SK-N-SH (cell line): ENCODE measurements at regions not wholly inside any gene's neighbourhood (a gene's known extent, or its start where the extent isn't known, plus 50 kb on each side); places are given as distances from the start of the nearest gene placed in this dataset.

Experiments used
- CTCF ChIA-PET: fragments of 300-600, 350-600 bp; formaldehyde crosslinking; extraction: SDS; loops from one replicate; lab custom pipeline; 2021; lab: Yijun Ruan, JAX
- POLR2A ChIA-PET: fragments of 350-600 bp; sonication (Branson Sonifier 250); formaldehyde crosslinking; extraction: SDS; loops from one replicate; lab custom pipeline; 2020; ENCODE audit warnings: antibody characterized with exemption, inconsistent platforms; lab: Yijun Ruan, JAX
- DNase-seq: peaks from one replicate; pipeline ENCODE4 v3.0.0; 2012
- H2AFZ ChIP-seq: fragments of 200-600 bp; sonication (generic); 2 replicates; pipeline ENCODE4 v1.8.1; 2016; ENCODE audit warnings: antibody characterized with exemption, mild to moderate bottlenecking, low read depth
- H3F3A ChIP-seq: fragments of 200-600 bp; sonication (generic); replicated peaks from 2 replicates; pipeline ENCODE3; 2016; ENCODE audit warnings: antibody characterized with exemption, mild to moderate bottlenecking; ENCODE audit not compliant: insufficient read depth
- H3K27ac ChIP-seq, 2 experiments: fragments of 200-500 bp in 1 of 2; fragments of 200-600 bp in 1 of 2; sonication (Bioruptor generic) in 1 of 2; sonication (generic), shearing (Covaris generic) in 1 of 2; 2 replicates each; pipeline versions ENCODE4 v1.5.1 to v1.6.1; 2014 to 2016; ENCODE audit warnings: low read depth in 2 of 2, inconsistent platforms in 1 of 2, low read length in 1 of 2, mild to moderate bottlenecking in 1 of 2, mixed read lengths in 1 of 2
- H3K27me3 ChIP-seq: fragments of 200-600 bp; sonication (generic), shearing (Covaris generic); 2 replicates; pipeline ENCODE4 v1.6.1; 2016; ENCODE audit warnings: mixed run types; ENCODE audit not compliant: insufficient read depth
- H3K36me3 ChIP-seq, 2 experiments: fragments of 200-500 bp in 1 of 2; fragments of 200-600 bp in 1 of 2; sonication (Bioruptor generic) in 1 of 2; sonication (generic) in 1 of 2; replicated peaks in 1 of 2; 2 replicates each; pipeline versions ENCODE3 to v1.5.1; 2014 to 2016; ENCODE audit warnings: low read length in 1 of 2, mild to moderate bottlenecking in 1 of 2; ENCODE audit not compliant: insufficient read depth in 2 of 2, control insufficient read depth in 1 of 2
- H3K4me1 ChIP-seq, 2 experiments: fragments of 200-500 bp in 1 of 2; fragments of 200-600 bp in 1 of 2; sonication (Bioruptor generic) in 1 of 2; sonication (generic), shearing (Covaris generic) in 1 of 2; 2 replicates each; pipeline versions ENCODE4 v1.5.1 to v1.6.1; 2014 to 2016; ENCODE audit warnings: low read depth in 1 of 2, low read length in 1 of 2, mixed run types in 1 of 2; ENCODE audit not compliant: insufficient read depth in 2 of 2, control insufficient read depth in 1 of 2
- H3K4me2 ChIP-seq: fragments of 200-600 bp; sonication (generic), shearing (Covaris generic); 2 replicates; pipeline ENCODE4 v1.6.1; 2017; ENCODE audit warnings: mixed run types
- H3K4me3 ChIP-seq, 2 experiments: fragments of 200-500 bp in 1 of 2; fragments of 200-600 bp in 1 of 2; sonication (Bioruptor generic) in 1 of 2; sonication (generic), shearing (Covaris generic) in 1 of 2; 2 replicates each; pipeline versions ENCODE4 v1.5.1 to v1.8.1; 2014 to 2016; ENCODE audit warnings: low read depth in 2 of 2, inconsistent platforms in 1 of 2, low read length in 1 of 2, mild to moderate bottlenecking in 1 of 2, mixed read lengths in 1 of 2, moderate library complexity in 1 of 2
- H3K79me2 ChIP-seq: fragments of 200-600 bp; sonication (generic); 2 replicates; pipeline ENCODE4 v1.8.1; 2017; ENCODE audit warnings: mild to moderate bottlenecking; ENCODE audit not compliant: insufficient read depth
- H3K9ac ChIP-seq: fragments of 200-600 bp; sonication (generic); 2 replicates; pipeline ENCODE4 v1.6.1; 2017; ENCODE audit warnings: mixed run types
- H3K9me2 ChIP-seq: fragments of 200-600 bp; sonication (generic); 2 replicates; pipeline ENCODE4 v1.6.1; 2017; ENCODE audit warnings: mixed run types
- H3K9me3 ChIP-seq: fragments of 200-600 bp; sonication (generic); 2 replicates; pipeline ENCODE4 v1.6.1; 2017; ENCODE audit warnings: mixed run types, mild to moderate bottlenecking, moderate library complexity
- H4K20me1 ChIP-seq: fragments of 200-600 bp; sonication (generic); 2 replicates; pipeline ENCODE4 v1.6.1; 2017; ENCODE audit warnings: mild to moderate bottlenecking, mixed run types; ENCODE audit not compliant: insufficient read depth
- CHD2 ChIP-seq: fragments of 150-350 bp; IDR thresholded peaks from 2 replicates; pipeline ENCODE4 v1.6.1; 2018; ENCODE audit warnings: low read length; ENCODE audit not compliant: partially characterized antibody
- EP300 ChIP-seq, 2 experiments: IDR thresholded peaks; 2 replicates each; pipeline versions ENCODE4 v1.4.0 to v1.6.1; 2012; ENCODE audit warnings: borderline replicate concordance in 1 of 2, low read depth in 1 of 2, low read length in 1 of 2
- JUND ChIP-seq: IDR thresholded peaks from 2 replicates; pipeline ENCODE4 v1.4.0; 2012
- RAD21 ChIP-seq: IDR thresholded peaks from 2 replicates; pipeline ENCODE4 v1.6.1; 2012; ENCODE audit warnings: mild to moderate bottlenecking, low read length
- RCOR1 ChIP-seq: fragments of 150-350 bp; IDR thresholded peaks from 2 replicates; pipeline ENCODE4 v1.6.1; 2017; ENCODE audit warnings: antibody characterized with exemption, low read length
- RFX5 ChIP-seq: IDR thresholded peaks from 2 replicates; pipeline ENCODE4 v1.6.1; 2012; ENCODE audit warnings: mild to moderate bottlenecking, improper control_type of control experiment, low read length
- RXRA ChIP-seq: IDR thresholded peaks from 2 replicates; pipeline ENCODE4 v1.4.0; 2012; ENCODE audit warnings: low read depth, mild to moderate bottlenecking, borderline replicate concordance
- TAF1 ChIP-seq: IDR thresholded peaks from 2 replicates; pipeline ENCODE4 v1.6.1; 2012; ENCODE audit warnings: low read depth, mild to moderate bottlenecking, low read length, moderate library complexity, borderline replicate concordance
- TEAD4 ChIP-seq: IDR thresholded peaks from 2 replicates; pipeline ENCODE4 v1.4.0; 2012; ENCODE audit warnings: mild to moderate bottlenecking, borderline replicate concordance; ENCODE audit not compliant: insufficient read depth
- YY1 ChIP-seq: IDR thresholded peaks from 2 replicates; pipeline ENCODE4 v1.4.0; 2012; ENCODE audit warnings: low read depth, mild to moderate bottlenecking
- WGBS: methylation state at CpG from one replicate; pipeline ENCODE4 v1.1.6; 2017; ENCODE audit warnings: low lambda C conversion rate; 5-methylcytosine and 5-hydroxymethylcytosine counted together
- TF ChIP-seq, protein P1 (sequence below): fragments of 150-350 bp; IDR thresholded peaks from 2 replicates; pipeline ENCODE4 v1.6.1; 2017; ENCODE audit warnings: antibody characterized with exemption, low read length, low read depth, borderline replicate concordance
- TF ChIP-seq, protein P2 (sequence below): IDR thresholded peaks from 2 replicates; pipeline ENCODE4 v1.4.0; 2012; ENCODE audit warnings: low read depth
- TF ChIP-seq, protein P3 (sequence below): IDR thresholded peaks from 2 replicates; pipeline ENCODE4; 2012

DNA sequence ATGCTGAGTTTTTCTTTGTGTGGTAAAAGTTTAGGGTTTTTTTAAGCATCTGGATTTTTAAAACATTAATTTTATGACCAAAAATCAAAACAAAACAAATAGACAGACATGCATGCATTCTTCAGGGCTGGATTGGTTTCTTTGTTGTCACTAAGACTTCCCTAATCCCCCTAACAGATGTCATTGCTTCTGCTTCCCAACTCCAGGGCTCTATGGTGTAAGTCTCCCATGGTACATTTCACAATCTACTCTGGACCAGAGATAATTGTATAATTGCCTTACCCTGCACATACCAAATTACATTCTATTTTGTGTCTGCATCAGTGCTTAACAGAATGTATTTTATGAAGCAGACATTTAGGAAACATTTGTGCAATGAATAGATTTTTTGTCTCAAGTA is 529.1 kb upstream of the SMIM31 start:
- H4K20me1 ChIP-seq, result no peaks in the 10 kb centered on the region
- ChIA-PET CTCF (no interaction called here), POLR2A (no interaction called here)
- H3K36me3 ChIP-seq, result no peaks in the 10 kb centered on the region
- TF ChIP-seq RXRA (no peak), RAD21 (no peak), EP300 (IDR thresholded peaks at IDR 0.05; ENCODE audit: borderline replicate concordance in 1 of 2, low read depth in 1 of 2, low read length in 1 of 2) (no peak), RFX5 (no peak), TEAD4 (no peak), RCOR1 (no peak), CHD2 (no peak), YY1 (no peak), TAF1 (no peak)
- TF ChIP-seq, protein P1, sequence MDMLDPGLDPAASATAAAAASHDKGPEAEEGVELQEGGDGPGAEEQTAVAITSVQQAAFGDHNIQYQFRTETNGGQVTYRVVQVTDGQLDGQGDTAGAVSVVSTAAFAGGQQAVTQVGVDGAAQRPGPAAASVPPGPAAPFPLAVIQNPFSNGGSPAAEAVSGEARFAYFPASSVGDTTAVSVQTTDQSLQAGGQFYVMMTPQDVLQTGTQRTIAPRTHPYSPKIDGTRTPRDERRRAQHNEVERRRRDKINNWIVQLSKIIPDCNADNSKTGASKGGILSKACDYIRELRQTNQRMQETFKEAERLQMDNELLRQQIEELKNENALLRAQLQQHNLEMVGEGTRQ, result no peak
- TF ChIP-seq, protein P2, sequence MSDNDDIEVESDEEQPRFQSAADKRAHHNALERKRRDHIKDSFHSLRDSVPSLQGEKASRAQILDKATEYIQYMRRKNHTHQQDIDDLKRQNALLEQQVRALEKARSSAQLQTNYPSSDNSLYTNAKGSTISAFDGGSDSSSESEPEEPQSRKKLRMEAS, result no peak
- TF ChIP-seq, protein P3, sequence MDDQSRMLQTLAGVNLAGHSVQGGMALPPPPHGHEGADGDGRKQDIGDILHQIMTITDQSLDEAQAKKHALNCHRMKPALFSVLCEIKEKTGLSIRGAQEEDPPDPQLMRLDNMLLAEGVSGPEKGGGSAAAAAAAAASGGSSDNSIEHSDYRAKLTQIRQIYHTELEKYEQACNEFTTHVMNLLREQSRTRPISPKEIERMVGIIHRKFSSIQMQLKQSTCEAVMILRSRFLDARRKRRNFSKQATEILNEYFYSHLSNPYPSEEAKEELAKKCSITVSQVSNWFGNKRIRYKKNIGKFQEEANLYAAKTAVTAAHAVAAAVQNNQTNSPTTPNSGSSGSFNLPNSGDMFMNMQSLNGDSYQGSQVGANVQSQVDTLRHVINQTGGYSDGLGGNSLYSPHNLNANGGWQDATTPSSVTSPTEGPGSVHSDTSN, result no peak
- H3K9me3 ChIP-seq, result no peaks in the 10 kb centered on the region
- no peak overlapping the region for H3K4me2 ChIP-seq
- no peak overlapping the region for H2AFZ ChIP-seq
- no peak overlapping the region for H3K9ac ChIP-seq
- no peak overlapping the region for H3K4me3 ChIP-seq
- H3K79me2 ChIP-seq, result no peaks in the 10 kb centered on the region
- DNase-seq, result no peak
- H3K4me1 ChIP-seq, result peaks cover 0 to 3% of the 10 kb centered on the region in 2 experiments; a peak in 1 of 4 replicates
- no peaks in the 10 kb centered on the region for H3F3A ChIP-seq
- H3K9me2 ChIP-seq, result no peaks in the 10 kb centered on the region
- no peaks in the 10 kb centered on the region for H3K27me3 ChIP-seq
- no peak overlapping the region for H3K27ac ChIP-seq

DNA sequence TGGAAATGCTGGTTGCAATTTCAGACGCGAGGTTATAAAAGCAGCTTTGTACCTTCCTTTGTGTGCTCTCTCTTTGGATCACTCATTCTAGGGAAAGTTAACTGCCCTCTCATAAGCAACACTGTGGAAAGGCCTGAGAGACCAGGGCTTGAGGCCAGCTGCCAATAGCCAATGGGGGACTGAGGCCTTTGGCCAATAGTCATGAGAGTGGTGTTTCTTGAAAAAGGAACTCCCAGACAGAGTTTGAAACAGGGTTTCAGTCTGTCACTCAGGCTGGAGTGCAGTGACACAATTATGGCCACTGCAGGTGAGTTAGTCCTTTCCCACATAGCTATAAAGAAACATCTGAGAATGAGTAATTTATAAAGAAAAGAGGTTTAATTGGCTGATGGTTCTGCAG is 524.7 kb upstream of the SMIM31 start:
- CTCF ChIA-PET, result interaction anchor here (1.4 kb wide), 1 partner anchor 502 kb away, joined by 4 read pairs; no protein-coding TSS in a partner anchor
- Histone ChIP-seq H3K9me2 (no peaks in the 10 kb centered on the region), H2AFZ (no peak overlapping the region), H3K79me2 (no peaks in the 10 kb centered on the region), H3K9me3 (no peaks in the 10 kb centered on the region), H3K27ac (no peak overlapping the region), H3K4me2 (no peak overlapping the region), H3F3A (no peaks in the 10 kb centered on the region), H3K36me3 (no peaks in the 10 kb centered on the region), H3K4me3 (no peak overlapping the region), H4K20me1 (no peaks in the 10 kb centered on the region), H3K4me1 (peaks cover 0 to 3% of the 10 kb centered on the region in 2 experiments; a peak in 1 of 4 replicates), H3K9ac (no peak overlapping the region), H3K27me3 (no peaks in the 10 kb centered on the region)
- POLR2A ChIA-PET, result no interaction called here
- no peak for TF ChIP-seq JUND
- WGBS, result 30% methylated on average over 2 of the region's 2 CpGs
- no peak for DNase-seq
